Upper lobe of left lung (tissue), 4 donors: ENCODE measurements at regions not wholly inside any gene's neighbourhood (a gene's known extent, or its start where the extent isn't known, plus 50 kb on each side); places are given as distances from the start of the nearest gene placed in this dataset.

Experiments used
- EP300 ChIP-seq, 4 donors: sonication (generic); formaldehyde crosslinking; IDR thresholded peaks; one replicate each; pipeline ENCODE4 v1.5.1; 2017; ENCODE audit warnings: antibody characterized with exemption in 4 of 4, control low read depth in 2 of 4
- POLR2A ChIP-seq, 4 donors: fragments of 450-650 bp; IDR thresholded peaks; one replicate each; pipeline ENCODE4 v1.5.1; 2016 to 2017; ENCODE audit warnings: antibody characterized with exemption in 4 of 4, mild to moderate bottlenecking in 2 of 4
- POLR2AphosphoS5 ChIP-seq, 2 donors: sonication (generic); formaldehyde crosslinking; IDR thresholded peaks; one replicate each; pipeline ENCODE4 v1.5.1; 2017; ENCODE audit warnings: antibody characterized with exemption in 2 of 2
- TF ChIP-seq, protein P1 (sequence below), 6 experiments: fragments of 450-650 bp in 4 of 6; fragments of 200-600 bp in 2 of 6; sonication (generic) in 2 of 6; IDR thresholded peaks; one replicate each; pipeline ENCODE4 v1.5.1; 2016 to 2019; ENCODE audit warnings: antibody characterized with exemption in 6 of 6

DNA sequence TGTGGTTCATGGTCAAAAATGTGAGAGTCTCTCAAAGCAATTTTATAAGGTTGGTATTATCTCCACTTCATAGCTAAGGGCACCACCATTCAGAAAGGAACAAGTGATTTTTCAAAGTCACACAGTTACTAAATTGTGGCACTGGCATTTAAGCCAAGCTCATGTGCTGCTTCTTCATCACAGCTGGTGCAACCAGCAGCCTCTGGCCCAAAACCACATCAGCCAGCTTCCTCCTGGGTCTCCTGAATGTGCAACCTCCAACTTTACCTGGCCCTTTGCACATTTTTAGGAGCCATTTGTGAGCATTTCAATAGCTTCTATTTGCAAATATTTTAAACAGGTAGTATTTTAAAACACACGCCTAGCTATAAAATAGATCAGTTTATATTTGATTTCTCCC, 293.7 kb downstream of the BCL11A start:
- TF ChIP-seq, protein P1, sequence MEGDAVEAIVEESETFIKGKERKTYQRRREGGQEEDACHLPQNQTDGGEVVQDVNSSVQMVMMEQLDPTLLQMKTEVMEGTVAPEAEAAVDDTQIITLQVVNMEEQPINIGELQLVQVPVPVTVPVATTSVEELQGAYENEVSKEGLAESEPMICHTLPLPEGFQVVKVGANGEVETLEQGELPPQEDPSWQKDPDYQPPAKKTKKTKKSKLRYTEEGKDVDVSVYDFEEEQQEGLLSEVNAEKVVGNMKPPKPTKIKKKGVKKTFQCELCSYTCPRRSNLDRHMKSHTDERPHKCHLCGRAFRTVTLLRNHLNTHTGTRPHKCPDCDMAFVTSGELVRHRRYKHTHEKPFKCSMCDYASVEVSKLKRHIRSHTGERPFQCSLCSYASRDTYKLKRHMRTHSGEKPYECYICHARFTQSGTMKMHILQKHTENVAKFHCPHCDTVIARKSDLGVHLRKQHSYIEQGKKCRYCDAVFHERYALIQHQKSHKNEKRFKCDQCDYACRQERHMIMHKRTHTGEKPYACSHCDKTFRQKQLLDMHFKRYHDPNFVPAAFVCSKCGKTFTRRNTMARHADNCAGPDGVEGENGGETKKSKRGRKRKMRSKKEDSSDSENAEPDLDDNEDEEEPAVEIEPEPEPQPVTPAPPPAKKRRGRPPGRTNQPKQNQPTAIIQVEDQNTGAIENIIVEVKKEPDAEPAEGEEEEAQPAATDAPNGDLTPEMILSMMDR (IDR thresholded peaks at IDR 0.05), result no peak
- TF ChIP-seq EP300 (IDR thresholded peaks at IDR 0.05) (no peak), POLR2A (IDR thresholded peaks at IDR 0.05) (no peak), POLR2AphosphoS5 (IDR thresholded peaks at IDR 0.05) (no peak)
